ENCODE measurements at regions not wholly inside any gene's neighbourhood (a gene's known extent, or its start where the extent isn't known, plus 50 kb on each side); places are given as distances from the start of the nearest gene placed in this dataset.
"Not testable (repeated sequence)": the region's sequence is repeated elsewhere in the genome, so short reads cannot be mapped to it uniquely, and the experiment has no call there.

GRCh38 chr4:73671348-73671747, 51.1 kb upstream of the RASSF6 start:
- not testable (repeated sequence) for DNase-seq

DNA sequence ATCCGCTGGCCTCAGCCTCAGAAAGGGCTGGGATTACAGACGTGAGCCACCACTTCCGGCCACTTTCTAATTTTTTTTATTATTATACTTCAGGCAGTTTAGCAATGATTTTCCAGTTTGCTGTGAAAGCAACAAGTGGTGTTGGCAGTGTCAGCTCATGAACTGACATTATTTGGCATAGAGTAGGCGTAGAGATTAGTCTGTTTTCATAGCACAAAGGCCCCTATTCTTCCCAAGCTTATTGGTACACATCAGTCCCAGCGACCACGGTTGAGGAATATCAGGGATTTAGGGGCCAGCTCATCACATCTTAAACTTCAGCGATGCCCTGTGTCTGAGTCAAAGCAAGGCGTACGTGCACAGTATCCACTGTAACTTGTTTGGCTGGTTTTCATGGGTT, 53.0 kb upstream of the RASSF6 start:
- no peak for DNase-seq

DNA sequence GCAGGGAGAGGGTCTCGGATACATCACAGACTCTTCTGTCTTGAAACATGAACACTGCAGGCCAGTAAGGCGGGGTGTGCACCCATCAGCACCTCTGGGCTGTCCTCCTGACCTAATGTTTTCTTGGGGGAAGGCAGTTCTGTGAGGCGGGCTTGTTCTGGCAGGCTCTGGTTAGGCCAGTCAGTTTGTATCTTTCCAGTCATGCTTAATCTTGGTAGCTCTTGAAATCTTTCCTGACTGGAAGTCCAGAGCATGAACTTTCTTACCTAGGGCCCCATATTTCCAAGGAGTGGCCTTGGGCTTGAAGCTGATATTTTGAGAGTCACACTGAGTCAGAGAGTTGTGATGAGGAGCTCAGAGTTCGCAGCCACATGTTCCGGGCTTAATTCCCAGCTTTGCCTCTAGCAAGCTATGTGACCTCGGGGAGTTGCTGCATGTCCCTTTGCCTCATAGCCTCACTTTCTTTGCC, 54.2 kb upstream of the RASSF6 start:
- DNase-seq, result no peak

GRCh38 chr4:73675623-73676022, 55.4 kb upstream of the RASSF6 start:
- no peak for DNase-seq

- no peak for DNase-seq
Observed at GRCh38 chr4:73676136-73676535, 55.9 kb upstream of the RASSF6 start.

DNA sequence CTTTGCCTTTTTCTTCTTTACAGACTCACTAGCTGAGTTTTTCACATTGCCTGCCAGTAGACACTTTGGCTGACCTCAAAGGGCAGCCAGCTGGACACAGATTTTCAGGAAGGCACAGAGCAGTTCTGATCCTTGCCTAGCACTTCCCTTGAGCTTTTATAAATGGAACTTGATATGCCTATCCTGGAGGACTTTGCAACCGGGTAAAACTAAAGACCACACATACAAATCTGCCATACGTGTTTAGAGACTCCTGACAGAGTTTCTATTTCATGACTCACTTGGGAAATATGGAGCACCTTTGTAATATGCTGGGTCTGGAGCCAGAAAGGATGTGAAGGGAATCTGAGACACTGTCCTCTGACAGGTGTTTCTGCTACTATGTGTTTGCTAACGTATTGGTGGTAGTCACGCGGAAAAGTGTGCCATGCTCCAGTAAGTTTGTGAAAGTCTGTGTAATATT, 56.7 kb upstream of the RASSF6 start:
- no peak for DNase-seq

- peak; percentile 93 for DNase-seq
Observed at GRCh38 chr4:73679836-73680235, 59.6 kb upstream of the RASSF6 start.

DNA sequence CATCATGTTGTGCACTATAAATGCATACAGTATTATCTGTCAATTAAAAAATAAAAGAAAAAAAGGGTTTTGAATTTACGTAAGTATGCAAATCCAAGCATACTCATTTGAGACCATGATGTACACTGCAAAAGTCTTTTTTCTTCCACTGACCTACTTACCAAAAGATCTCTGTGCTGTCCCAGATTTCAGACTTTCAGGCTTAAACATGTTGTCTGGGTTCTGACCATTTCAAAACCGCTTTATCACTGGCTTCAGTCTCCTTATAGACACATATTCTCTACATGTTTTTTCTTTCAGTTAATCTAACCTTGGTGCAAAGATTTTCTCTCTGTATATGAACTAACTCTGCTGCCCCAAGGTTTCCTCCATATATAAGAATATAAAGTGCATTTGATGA, 58.6 kb upstream of the CXCL8 start:
- DNase-seq, result no peak

DNA sequence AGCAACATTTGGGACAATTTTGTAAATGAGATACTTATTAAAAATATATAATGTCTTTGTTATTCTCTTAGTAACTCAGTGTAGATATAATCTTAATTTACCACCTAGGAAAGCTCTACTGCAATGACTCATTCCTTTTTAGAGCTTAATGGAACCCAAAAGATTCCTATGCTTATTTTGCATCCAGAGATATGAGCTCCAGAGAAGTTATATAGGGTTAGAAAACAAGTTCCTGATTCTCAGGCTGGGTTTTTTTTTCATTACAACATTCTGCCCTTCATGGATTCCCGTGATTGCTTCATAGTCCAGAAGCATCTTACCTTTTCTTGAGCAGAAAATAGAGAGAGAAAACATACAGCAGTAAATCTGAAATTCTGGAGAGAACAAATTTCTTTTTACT, 57.9 kb upstream of the CXCL8 start:
- no peak for DNase-seq

DNA sequence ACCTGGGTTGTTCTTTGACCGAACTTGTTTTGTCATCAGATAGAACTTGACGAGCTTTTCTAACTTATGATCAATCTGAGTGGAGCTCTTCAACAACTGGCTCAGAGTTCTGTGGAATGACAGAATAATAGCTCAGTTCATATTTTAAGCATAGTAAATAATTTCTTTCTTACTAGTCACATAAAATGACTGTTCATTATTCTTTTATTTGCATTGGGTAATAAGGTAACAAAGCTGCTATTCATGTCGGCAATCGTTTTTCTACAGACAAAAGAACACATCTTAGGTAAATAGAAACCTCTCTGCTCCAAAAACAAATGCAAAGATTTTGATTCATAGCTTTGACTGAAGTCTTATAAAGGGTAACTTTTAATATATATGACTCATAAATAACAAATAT, 57.3 kb upstream of the CXCL8 start:
- DNase-seq, result no peak

GRCh38 chr4:73683456-73683855, 56.9 kb upstream of the CXCL8 start:
- DNase-seq, result no peak

DNA sequence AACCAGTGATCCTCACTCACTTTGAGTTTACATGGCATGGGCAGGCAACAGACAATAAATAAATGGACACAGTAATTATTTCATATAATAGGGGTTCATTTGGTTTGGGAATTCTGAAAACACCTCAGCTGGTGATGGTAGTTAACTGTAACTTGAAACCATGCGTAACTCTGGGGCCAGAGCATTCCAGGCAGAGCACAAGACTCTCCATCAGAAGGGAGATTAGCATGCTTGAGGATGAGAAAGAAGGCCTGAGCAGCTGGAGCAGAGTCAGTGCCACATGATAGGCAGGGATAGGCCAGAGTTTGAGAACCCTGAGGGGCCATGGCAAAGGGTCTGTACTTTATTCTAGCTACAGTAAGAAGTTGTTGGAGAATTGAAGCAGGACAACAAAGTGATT, 56.3 kb upstream of the CXCL8 start:
- DNase-seq, result no peak

- no peak for DNase-seq
Observed at GRCh38 chr4:73685052-73685451, 55.3 kb upstream of the CXCL8 start.

DNA sequence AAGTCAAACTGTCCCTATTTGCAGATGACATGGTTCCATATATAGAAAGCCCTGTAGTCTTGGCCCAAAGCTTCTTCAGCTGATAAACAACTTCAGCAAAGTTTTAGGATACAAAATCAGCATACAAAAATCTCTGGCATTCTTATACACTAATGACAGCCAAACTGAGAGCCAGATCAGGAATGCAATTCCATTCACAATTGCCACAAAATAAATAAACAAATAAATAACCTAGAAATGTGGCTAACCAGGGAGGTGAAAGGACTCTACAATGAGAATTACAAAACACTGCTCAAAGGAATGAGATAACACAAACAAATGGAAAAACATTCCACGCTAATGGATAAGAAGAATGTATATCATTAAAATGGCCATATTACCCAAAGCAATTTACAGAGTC, 52.9 kb upstream of the CXCL8 start:
- DNase-seq, result no peak

DNA sequence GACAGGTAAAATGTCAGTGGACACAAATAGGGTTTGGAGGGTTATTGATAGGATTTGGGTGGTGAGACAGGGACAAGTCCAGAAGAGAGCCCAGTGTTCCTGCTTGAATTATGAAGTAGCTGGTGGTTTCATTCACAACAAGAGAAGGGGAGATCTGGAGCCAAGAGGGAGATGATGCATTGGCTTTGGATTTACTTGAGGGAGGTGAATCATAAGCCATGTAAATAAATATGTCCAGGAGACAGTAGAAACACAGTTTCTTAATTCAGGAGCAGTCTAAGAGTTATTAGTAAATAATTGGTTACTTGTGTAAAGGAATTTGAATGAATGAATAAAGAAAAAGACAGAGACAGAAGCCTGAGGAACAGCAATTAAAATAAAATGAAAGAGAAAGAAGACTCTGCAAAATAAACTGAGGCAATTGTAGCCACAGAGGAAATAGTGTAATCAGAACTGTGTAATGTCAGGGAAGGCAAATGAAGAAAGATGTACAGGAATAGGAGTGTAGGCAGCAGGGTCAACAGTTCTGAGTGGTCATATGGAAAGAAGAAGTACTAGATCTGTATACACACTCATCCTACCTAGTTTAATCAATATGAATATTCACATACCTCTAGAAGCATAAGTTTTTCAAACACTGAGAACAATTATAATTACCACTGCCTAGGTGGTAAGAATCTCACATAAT, 50.2 kb upstream of the CXCL8 start:
- peak; percentile 68 for DNase-seq

All from fibroblast of skin of right quadriceps (primary cell).